ENCODE measurements at regions not wholly inside any gene's neighbourhood (a gene's known extent, or its start where the extent isn't known, plus 50 kb on each side); places are given as distances from the start of the nearest gene placed in this dataset.

- DNase-seq = peak; percentile 73
Observed at GRCh38 chr6:134520181-134521115, 202.5 kb upstream of the SGK1 start.

- DNase-seq = no peak
Observed at GRCh38 chr6:134519465-134519864, 201.6 kb upstream of the SGK1 start.

GRCh38 chr6:134517868-134518267, 200.0 kb upstream of the SGK1 start:
- no peak for DNase-seq

DNA sequence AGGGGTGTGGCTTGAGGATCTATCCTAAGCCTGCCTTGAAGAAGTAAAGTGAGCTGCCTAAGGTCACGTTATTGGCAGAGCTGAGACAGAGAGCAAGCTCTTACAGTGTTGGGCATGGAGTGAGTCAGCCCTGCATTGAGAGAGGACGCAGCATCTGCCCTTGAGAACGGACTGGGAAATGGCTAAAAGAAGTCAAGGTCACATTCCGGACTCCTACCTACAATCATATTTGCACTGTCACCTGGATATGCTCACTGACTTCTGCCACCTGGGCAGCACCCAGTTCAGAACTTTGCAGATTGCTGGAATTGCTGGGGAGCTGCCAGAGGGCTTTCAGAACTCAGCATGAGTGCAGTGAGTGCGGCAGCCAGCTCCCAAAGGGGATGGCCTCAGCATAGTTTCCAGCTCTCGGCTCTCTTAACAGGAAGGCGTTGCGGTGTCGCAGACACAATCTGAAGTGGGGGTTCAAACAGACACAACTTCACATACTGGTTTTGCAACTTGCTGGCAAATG, 199.3 kb upstream of the SGK1 start:
- peak; percentile 67 for DNase-seq

DNA sequence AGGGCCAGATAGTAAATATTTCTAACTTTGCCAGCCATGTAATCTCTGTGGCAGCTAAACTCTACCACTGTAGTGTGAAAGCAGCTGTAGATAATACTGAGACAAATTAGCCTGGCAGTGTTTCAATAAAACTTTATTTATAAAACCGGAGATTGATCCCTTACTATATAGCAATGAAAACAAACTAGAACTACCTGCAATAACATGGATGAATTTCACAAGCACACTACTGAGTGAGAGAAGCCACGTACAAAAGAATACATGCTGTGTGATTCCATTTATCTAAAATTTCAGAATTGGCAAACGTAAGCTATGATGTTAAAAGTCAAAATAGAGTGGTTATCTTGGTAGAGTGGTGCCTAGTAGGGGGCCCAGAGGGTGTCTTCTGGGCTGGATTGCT, 198.7 kb upstream of the SGK1 start:
- DNase-seq = no peak

DNA sequence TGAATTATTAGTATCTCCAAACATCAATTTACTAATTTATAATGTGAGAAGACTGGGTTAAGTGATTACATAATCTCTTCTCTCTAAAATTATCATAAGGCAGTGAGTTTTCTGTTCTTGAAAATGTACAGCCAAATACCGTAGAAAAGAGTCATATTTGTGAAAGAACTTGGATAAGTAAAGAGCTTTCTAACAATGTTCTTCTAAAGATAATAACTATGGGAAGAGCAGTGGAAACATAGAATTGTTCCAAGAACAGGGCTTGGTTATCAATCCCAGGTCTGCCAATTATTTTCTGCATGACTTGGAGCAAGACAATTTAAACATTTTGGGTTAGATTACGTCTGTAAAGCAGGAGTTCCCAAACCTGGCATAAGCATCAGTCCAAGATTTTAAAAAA, 198.1 kb upstream of the SGK1 start:
- no peak for DNase-seq

DNA sequence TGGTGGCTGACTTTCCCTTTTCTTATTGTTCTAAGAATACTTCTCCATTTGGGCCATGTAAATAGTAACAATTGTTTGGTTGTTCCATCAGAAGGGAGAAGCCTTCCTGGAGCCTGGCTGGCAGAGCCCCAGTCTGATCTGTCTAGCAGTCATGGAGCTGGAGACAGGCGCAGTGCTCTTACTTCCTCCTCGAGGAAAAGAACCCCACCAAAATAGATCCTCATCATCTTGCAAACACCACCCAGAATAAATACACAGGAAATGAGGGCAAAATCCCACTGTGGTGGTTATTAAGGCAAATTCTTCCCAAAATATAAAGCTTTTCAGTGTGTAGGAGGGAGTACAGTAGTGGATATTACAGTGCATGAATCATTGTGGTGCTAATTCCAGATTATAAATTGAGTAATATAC, 195.1 kb upstream of the SGK1 start:
- peak; percentile 59 for DNase-seq

DNA sequence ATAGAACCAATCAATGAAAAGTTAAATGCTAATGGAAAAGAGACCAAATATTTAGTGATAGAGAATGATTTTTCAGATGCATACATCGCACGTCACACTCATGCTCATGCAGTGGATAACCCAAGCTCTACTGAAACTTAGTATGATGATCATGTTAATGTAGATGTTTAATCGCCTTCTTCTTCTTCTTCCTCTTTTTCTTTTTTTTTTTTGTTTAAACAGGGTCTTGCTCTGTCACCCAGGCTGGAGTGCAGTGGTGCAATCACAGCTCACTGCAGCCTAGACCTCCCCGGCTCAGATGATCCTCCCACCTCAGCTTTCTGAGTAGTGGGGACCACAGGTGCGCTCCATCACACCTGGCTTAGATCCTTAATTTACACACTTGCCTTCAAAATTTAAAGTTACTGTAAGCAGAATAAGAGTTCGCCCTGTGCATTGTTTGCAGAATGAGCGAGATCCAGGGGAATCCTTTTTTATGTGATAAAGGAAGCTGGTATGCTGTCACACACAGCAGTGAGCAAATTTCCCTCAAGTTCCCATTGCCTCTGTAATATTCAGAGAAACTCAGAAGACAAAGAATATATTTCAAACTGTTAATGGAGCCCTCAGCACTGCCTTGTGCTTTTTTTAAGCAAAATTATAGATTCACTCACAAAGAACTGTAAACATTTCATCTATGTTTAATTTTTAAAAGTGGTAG, 194.2 kb upstream of the SGK1 start:
- DNase-seq = no peak

- no peak for DNase-seq
Observed at GRCh38 chr6:134510920-134511319, 193.0 kb upstream of the SGK1 start.

DNA sequence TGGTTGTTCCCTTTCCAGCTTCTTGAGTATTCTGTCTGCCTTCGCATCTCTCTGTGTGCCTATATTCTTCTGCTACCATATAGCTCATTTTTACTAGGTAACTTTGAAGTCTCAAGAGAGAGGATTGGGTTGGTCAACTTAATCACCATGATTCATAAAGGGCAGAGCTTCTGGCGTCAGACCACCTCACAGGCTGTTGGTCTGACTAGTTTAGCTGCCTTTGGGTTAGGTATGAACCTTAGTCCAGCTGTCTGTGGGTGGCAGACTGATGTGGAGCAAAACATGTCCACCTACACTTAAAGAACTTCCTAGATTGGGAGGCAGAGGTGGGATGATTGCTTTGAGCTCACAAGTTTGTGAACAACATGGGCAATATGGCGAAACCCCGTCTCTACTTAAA, 192.2 kb upstream of the SGK1 start:
- DNase-seq = no peak

GRCh38 chr6:134508862-134509498, 191.1 kb upstream of the SGK1 start:
- no peak for DNase-seq

GRCh38 chr6:134506162-134506561, 188.2 kb upstream of the SGK1 start:
- no peak for DNase-seq

GRCh38 chr6:134503585-134504281, 185.8 kb upstream of the SGK1 start:
- no peak for DNase-seq

- DNase-seq = no peak
Observed at GRCh38 chr6:134502614-134503549, 185.0 kb upstream of the SGK1 start.

DNA sequence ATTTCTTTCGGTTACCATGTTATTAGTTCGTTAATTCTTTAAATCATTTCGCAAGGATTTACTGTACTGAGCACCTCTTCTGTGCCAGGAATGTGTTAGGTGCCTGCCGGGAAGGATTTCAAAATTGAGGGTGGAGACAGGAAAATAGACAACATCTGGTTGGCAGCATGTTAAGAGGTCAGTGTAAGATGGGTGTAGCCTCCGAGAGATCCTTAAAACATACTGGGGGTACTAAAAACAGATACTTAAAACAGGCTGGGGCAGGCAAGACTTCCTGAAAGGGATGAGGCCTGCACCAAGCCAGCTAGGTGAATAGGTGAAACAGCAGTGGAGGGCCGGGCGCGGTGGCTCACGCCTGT, 178.0 kb upstream of the SGK1 start:
- no peak for DNase-seq

DNA sequence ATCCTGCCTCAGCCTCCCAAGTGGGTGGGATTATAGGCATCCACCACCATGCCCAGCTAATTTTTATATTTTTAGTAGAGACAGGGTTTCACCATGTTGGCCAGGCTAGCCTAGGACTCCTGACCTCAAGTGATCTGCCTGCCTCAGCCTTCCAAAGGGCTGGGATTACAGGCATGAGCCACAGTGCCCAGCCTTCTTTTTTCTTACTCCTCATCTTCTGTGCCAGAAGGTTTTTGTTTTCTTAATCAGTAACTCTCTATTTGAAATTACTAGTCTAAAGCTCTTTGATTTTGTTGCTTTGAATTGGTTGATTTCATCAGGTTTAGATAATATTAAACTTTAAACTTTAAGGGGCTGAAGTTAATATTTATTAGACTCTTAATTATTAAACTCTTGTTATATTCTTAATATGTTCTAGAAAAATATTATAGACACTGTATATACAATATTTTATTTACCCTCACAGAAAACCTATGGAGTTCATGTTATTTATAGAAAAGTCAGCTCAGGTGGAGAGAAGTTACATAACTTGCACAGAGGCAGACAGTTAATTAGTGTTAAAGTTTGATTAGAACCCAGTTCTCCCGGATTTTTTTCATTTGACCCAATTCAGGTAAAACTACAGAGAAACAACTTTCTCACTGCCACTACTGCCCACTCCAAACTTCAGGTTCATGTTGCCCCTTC, 177.4 kb upstream of the SGK1 start:
- DNase-seq = no peak

GRCh38 chr6:134493789-134494188, 175.9 kb upstream of the SGK1 start:
- no peak for DNase-seq

DNA sequence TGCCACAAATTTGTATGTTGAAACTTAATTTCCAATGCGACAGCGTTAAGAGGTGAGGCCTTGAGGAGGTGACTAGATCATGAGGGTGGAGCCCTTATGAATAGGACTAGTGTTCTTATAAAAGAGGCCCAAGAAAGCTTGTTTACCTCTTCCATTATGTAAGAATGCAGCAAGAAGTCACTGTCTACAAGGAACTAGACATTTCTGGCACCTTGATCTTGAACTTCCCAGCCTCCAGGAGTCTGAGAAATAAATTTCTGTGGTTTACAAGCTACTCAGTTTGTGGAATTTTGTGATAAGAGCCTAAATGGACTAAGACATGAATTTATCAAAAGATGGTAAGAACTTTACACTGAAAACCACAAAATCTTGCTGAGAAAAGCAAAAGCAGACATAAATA, 173.6 kb upstream of the SGK1 start:
- peak; percentile 85 for DNase-seq

- no peak for DNase-seq
Observed at GRCh38 chr6:134482593-134483270, 164.8 kb upstream of the SGK1 start.

- no peak for DNase-seq
Observed at GRCh38 chr6:134481966-134482365, 164.1 kb upstream of the SGK1 start.

DNA sequence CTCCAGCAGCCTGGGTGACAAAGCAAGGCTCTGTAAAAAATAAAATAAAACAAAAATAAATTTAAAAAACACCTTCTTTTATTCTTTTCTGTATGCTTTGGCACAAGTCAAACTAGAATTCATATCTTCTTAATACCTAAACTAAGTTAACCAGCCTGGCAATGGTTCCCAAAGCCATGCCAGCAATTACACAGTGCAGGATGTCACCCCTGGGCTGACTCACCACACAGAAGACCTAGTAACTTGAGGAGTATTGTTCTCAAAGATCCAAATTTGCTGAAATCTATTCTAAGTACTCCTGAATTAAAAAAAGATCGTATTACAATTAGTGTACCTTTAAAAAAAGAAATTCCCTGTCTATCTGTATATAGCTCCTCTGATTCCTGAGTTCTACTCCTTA, 162.7 kb upstream of the SGK1 start:
- no peak for DNase-seq
